NCI-H69 (cell line): ENCODE measurements at regions not wholly inside any gene's neighbourhood (a gene's known extent, or its start where the extent isn't known, plus 50 kb on each side); places are given as distances from the start of the nearest gene placed in this dataset.

ENCODE experiments used
- DNase-seq: peaks from one replicate; lab custom pipeline; 2025; lab: John Stamatoyannopoulos, UW

- DNase-seq: no peak
These were observed 54.1 kb upstream of the PIK3C2G start for GRCh38 chr12:18207266-18207665.

- no peak for DNase-seq
These were observed 55.1 kb upstream of the PIK3C2G start for GRCh38 chr12:18206198-18206597.

- DNase-seq: no peak
These were observed 57.3 kb upstream of the PIK3C2G start for GRCh38 chr12:18204053-18204452.

GRCh38 chr12:18192119-18192518 is 69.2 kb upstream of the PIK3C2G start:
- DNase-seq: no peak

GRCh38 chr12:18183141-18183540 is 78.2 kb upstream of the PIK3C2G start:
- DNase-seq: no peak

- DNase-seq: no peak
These were observed 81.6 kb upstream of the RERGL start for GRCh38 chr12:18171571-18171970.

- DNase-seq: no peak
These were observed 78.0 kb upstream of the RERGL start for GRCh38 chr12:18168016-18168415.

- DNase-seq: peak; percentile 16
These were observed 75.9 kb upstream of the RERGL start for GRCh38 chr12:18165889-18166288.

GRCh38 chr12:18165422-18165871 is 75.5 kb upstream of the RERGL start:
- DNase-seq: peak; percentile 83

- DNase-seq: peak; percentile 59
These were observed 70.9 kb upstream of the RERGL start for GRCh38 chr12:18160901-18161300.

GRCh38 chr12:18158774-18159557 is 69.0 kb upstream of the RERGL start:
- DNase-seq: peak; percentile 52

- peak; percentile 33 for DNase-seq
These were observed 63.8 kb upstream of the RERGL start for GRCh38 chr12:18153826-18154225.

GRCh38 chr12:18151036-18151435 is 61.0 kb upstream of the RERGL start:
- no peak for DNase-seq

- DNase-seq: peak; percentile 4
These were observed 59.0 kb upstream of the RERGL start for GRCh38 chr12:18148961-18149360.

- DNase-seq: peak; percentile 24
These were observed 56.4 kb upstream of the RERGL start for GRCh38 chr12:18146363-18146762.

GRCh38 chr12:18145924-18146323 is 55.9 kb upstream of the RERGL start:
- no peak for DNase-seq

- peak; percentile 81 for DNase-seq
These were observed 51.3 kb upstream of the RERGL start for GRCh38 chr12:18141048-18141982.

- peak; percentile 35 for DNase-seq
These were observed 50.1 kb upstream of the RERGL start for GRCh38 chr12:18139989-18140596.
